ENCODE measurements at regions not wholly inside any gene's neighbourhood (a gene's known extent, or its start where the extent isn't known, plus 50 kb on each side); places are given as distances from the start of the nearest gene placed in this dataset.

DNA sequence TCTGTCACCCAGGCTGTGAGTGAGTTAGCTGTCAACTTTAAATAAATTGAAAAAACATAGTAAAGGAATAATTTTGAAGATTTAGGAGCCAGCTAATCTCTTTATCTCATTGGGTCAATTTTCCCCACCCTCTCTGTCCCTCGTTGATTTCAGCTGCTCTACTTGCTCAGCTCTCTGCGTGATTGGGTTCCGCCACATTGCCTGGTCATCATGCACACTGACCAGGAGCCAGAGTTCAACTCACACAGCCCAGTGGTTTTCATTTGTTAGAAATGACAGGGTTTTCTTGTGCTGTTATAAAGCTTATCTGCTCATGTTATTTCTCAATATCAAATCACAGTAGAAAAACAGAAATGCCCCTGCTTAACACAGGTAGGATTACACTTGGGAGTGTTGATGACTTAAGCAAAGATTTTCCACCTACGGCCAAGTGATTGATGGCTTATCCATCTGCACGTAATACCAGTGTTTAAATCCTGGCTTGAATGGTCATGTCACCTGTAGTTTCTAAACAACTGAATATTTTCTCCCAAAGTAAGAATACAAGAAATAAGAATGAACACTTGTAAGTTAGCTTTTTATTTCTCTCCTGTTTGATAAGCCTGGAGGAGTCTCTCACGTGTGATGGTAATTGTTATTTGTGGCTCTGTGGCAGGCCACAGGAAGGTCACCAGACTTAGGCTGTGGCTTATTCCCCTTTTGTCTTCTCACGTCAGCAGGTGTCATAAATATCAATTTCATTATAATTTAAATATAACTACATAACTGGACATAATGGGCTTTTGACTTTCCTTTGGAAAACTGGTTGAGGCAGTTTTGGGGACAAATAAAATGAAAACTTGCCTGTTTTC lies 367.2 kb upstream of the DDHD1 start:
- Histone ChIP-seq H3K36me3 (ENCODE audit: low read length) (no peaks in the 10 kb centered on the region), H3K9me2 (replicated peaks; ENCODE audit: insufficient read depth, low read length) (no peaks in the 10 kb centered on the region), H3K27me3 (ENCODE audit: low read length) (no peaks in the 10 kb centered on the region), H3K9ac (ENCODE audit: low read length) (no peak overlapping the region), H3K4me2 (ENCODE audit: low read depth, low read length, poor library complexity, severe bottlenecking) (no peak overlapping the region), H3K27ac (ENCODE audit: low read depth, low read length) (no peak overlapping the region), H3F3A (ENCODE audit: insufficient read depth) (no peaks in the 10 kb centered on the region), H2AFZ (ENCODE audit: low read depth, low read length, severe bottlenecking) (no peak overlapping the region), H3K79me2 (ENCODE audit: insufficient read depth, low read length) (no peaks in the 10 kb centered on the region), H3K9me3 (ENCODE audit: insufficient read depth, low read length) (no peaks in the 10 kb centered on the region), H4K20me1 (ENCODE audit: low read depth, low read length) (no peaks in the 10 kb centered on the region), H3K4me3 (ENCODE audit: insufficient read depth, low read length, poor library complexity, severe bottlenecking) (no peak overlapping the region)
- TF ChIP-seq, protein P1, sequence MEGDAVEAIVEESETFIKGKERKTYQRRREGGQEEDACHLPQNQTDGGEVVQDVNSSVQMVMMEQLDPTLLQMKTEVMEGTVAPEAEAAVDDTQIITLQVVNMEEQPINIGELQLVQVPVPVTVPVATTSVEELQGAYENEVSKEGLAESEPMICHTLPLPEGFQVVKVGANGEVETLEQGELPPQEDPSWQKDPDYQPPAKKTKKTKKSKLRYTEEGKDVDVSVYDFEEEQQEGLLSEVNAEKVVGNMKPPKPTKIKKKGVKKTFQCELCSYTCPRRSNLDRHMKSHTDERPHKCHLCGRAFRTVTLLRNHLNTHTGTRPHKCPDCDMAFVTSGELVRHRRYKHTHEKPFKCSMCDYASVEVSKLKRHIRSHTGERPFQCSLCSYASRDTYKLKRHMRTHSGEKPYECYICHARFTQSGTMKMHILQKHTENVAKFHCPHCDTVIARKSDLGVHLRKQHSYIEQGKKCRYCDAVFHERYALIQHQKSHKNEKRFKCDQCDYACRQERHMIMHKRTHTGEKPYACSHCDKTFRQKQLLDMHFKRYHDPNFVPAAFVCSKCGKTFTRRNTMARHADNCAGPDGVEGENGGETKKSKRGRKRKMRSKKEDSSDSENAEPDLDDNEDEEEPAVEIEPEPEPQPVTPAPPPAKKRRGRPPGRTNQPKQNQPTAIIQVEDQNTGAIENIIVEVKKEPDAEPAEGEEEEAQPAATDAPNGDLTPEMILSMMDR (IDR thresholded peaks at IDR 0.05; ENCODE audit: insufficient read depth, low read length, poor library complexity, severe bottlenecking): no peak
- no peak for TF ChIP-seq EZH2phosphoT487 (conservative IDR thresholded peaks at IDR 0.05; ENCODE audit: low read length)

DNA sequence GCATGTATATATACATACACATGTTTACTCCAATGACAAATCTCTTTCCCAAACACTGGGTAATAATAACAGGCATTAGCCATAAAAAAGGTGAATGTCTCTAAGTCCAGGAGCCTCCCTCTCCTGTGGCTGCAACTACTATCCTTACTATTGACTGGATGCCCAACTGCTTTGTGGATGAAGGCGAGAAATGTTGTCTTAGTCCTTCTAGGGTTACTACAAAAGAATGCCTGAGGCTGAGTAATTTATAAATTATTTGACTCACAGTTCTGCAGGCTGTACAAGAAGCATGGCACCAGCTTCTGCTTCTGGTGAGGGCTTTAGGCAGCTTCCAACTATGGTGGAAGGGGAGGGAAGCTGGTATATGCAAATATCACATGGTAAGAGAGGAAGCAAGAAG lies 366.0 kb upstream of the DDHD1 start:
- Histone ChIP-seq H3K4me2 (ENCODE audit: low read depth, low read length, poor library complexity, severe bottlenecking) (no peak overlapping the region), H3K9ac (ENCODE audit: low read length) (no peak overlapping the region)

DNA sequence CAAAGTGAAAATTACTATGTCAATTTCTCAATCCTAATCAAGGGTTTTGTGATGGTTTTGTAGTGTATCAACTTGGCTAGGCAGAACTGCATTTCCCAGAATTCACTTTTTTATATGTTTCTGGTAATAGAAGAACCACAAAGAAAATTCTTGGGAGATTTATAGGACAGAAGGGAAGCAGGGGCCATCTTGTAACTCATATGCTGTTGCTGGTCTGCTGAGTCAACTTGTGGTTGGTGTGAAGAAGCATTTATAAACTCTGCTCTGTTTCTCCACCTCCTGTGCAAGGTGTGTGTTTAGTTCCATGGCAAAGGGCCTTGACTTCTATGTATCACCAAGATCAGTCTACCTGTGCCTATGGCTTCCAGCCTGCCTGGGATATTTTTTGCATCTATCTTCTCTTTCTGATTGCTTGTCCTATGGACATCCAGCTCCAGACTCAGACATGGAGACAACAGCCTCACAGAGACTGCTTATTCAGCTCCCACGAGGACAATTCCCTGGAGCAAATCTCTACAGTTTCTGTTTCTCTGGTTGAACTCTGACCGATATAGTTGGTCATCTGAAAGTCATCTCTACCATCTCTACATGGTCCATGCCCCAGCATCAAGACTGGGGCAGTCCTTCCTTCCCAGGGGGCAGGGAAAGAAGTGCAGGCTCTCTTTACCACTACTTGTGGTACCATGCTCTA lies 364.3 kb upstream of the DDHD1 start:
- TF ChIP-seq, protein P1 (IDR thresholded peaks at IDR 0.05; ENCODE audit: insufficient read depth, low read length, poor library complexity, severe bottlenecking): no peak
- no peak for TF ChIP-seq EZH2phosphoT487 (conservative IDR thresholded peaks at IDR 0.05; ENCODE audit: low read length)
- Histone ChIP-seq H4K20me1 (ENCODE audit: low read depth, low read length) (no peaks in the 10 kb centered on the region), H3K9ac (ENCODE audit: low read length) (no peak overlapping the region), H3K27me3 (ENCODE audit: low read length) (no peaks in the 10 kb centered on the region), H3K27ac (ENCODE audit: low read depth, low read length) (no peak overlapping the region), H3K4me3 (ENCODE audit: insufficient read depth, low read length, poor library complexity, severe bottlenecking) (no peak overlapping the region), H2AFZ (ENCODE audit: low read depth, low read length, severe bottlenecking) (no peak overlapping the region), H3K4me2 (ENCODE audit: low read depth, low read length, poor library complexity, severe bottlenecking) (no peak overlapping the region), H3F3A (ENCODE audit: insufficient read depth) (no peaks in the 10 kb centered on the region), H3K79me2 (ENCODE audit: insufficient read depth, low read length) (no peaks in the 10 kb centered on the region), H3K36me3 (ENCODE audit: low read length) (no peaks in the 10 kb centered on the region), H3K9me3 (ENCODE audit: insufficient read depth, low read length) (no peaks in the 10 kb centered on the region), H3K9me2 (replicated peaks; ENCODE audit: insufficient read depth, low read length) (no peaks in the 10 kb centered on the region)

More for the DNA sequence above, 366.0 kb upstream of the DDHD1 start:
- Histone ChIP-seq H3K9me3 (ENCODE audit: insufficient read depth, low read length) (no peaks in the 10 kb centered on the region), H2AFZ (ENCODE audit: low read depth, low read length, severe bottlenecking) (no peak overlapping the region), H3K27ac (ENCODE audit: low read depth, low read length) (no peak overlapping the region), H3K4me3 (ENCODE audit: insufficient read depth, low read length, poor library complexity, severe bottlenecking) (no peak overlapping the region), H3K79me2 (ENCODE audit: insufficient read depth, low read length) (no peaks in the 10 kb centered on the region), H3K27me3 (ENCODE audit: low read length) (no peaks in the 10 kb centered on the region), H3F3A (ENCODE audit: insufficient read depth) (no peaks in the 10 kb centered on the region), H3K36me3 (ENCODE audit: low read length) (no peaks in the 10 kb centered on the region), H4K20me1 (ENCODE audit: low read depth, low read length) (no peaks in the 10 kb centered on the region), H3K9me2 (replicated peaks; ENCODE audit: insufficient read depth, low read length) (no peaks in the 10 kb centered on the region)
- no peak for TF ChIP-seq EZH2phosphoT487 (conservative IDR thresholded peaks at IDR 0.05; ENCODE audit: low read length)
- TF ChIP-seq, protein P1 (IDR thresholded peaks at IDR 0.05; ENCODE audit: insufficient read depth, low read length, poor library complexity, severe bottlenecking): no peak

Data from SU-DHL-6 (cell line).